GM19193 (cell line): ENCODE measurements at regions not wholly inside any gene's neighbourhood (a gene's known extent, or its start where the extent isn't known, plus 50 kb on each side); places are given as distances from the start of the nearest gene placed in this dataset.

Experiments used
- POLR2A ChIP-seq: IDR thresholded peaks from 4 replicates; pipeline ENCODE4 v1.6.1; 2011; ENCODE audit not compliant: insufficient read depth, insufficient read length; ENCODE audit errors: extremely low read depth

- no peak for TF ChIP-seq POLR2A
Measured at GRCh38 chr1:87872189-87872588, 543.5 kb downstream of the LMO4 start.

- TF ChIP-seq POLR2A = no peak
Measured at GRCh38 chr1:87872692-87873091, 544.0 kb downstream of the LMO4 start.

- TF ChIP-seq POLR2A = no peak
Measured at GRCh38 chr1:87878873-87879272, 550.2 kb downstream of the LMO4 start.

GRCh38 chr1:87880098-87880760 is 551.5 kb downstream of the LMO4 start:
- TF ChIP-seq POLR2A = no peak

- no peak for TF ChIP-seq POLR2A
Measured at GRCh38 chr1:87880764-87881163, 552.1 kb downstream of the LMO4 start.

- no peak for TF ChIP-seq POLR2A
Measured at GRCh38 chr1:87883906-87884305, 555.2 kb downstream of the LMO4 start.

- no peak for TF ChIP-seq POLR2A
Measured at GRCh38 chr1:87884581-87884980, 555.9 kb downstream of the LMO4 start.

GRCh38 chr1:87885278-87886025 is 556.8 kb downstream of the LMO4 start:
- TF ChIP-seq POLR2A = no peak

GRCh38 chr1:87887100-87887499 is 558.4 kb downstream of the LMO4 start:
- no peak for TF ChIP-seq POLR2A

- TF ChIP-seq POLR2A = no peak
Measured at GRCh38 chr1:87888446-87888845, 559.8 kb downstream of the LMO4 start.

GRCh38 chr1:87894062-87894461 is 565.4 kb downstream of the LMO4 start:
- no peak for TF ChIP-seq POLR2A

- no peak for TF ChIP-seq POLR2A
Measured at GRCh38 chr1:87897481-87897880, 568.8 kb downstream of the LMO4 start.

GRCh38 chr1:87898431-87898830 is 569.8 kb downstream of the LMO4 start:
- no peak for TF ChIP-seq POLR2A

- TF ChIP-seq POLR2A = no peak
Measured at GRCh38 chr1:87899017-87899416, 570.3 kb downstream of the LMO4 start.

GRCh38 chr1:87899746-87900145 is 571.1 kb downstream of the LMO4 start:
- TF ChIP-seq POLR2A = no peak

GRCh38 chr1:87902830-87903229 is 574.1 kb downstream of the LMO4 start:
- no peak for TF ChIP-seq POLR2A
